ENCODE measurements at regions not wholly inside any gene's neighbourhood (a gene's known extent, or its start where the extent isn't known, plus 50 kb on each side); places are given as distances from the start of the nearest gene placed in this dataset.

GRCh38 chr6:165747963-165748362, 84.9 kb upstream of the PDE10A start:
- Histone ChIP-seq H4K20me1 (no peaks in the 10 kb centered on the region), H3K4me3 (no peak overlapping the region), H3K4me2 (no peak overlapping the region), H3K9ac (no peak overlapping the region), H3K27ac (no peak overlapping the region), H3K9me3 (replicated peaks in 1 of 11) (no peaks in the 10 kb centered on the region), H3K36me3 (no peaks in the 10 kb centered on the region), H3K27me3 (no peaks in the 10 kb centered on the region), H3K4me1 (peaks cover 0 to 6% (median 0%) of the 10 kb centered on the region in 10 experiments; a peak in 1 of 20 replicates)
- no peak for TF ChIP-seq Cebpa-rat (IDR thresholded peaks at IDR 0.05)

- H3K4me1 ChIP-seq = peaks cover 0 to 6% (median 0%) of the 10 kb centered on the region in 10 experiments; a peak in 1 of 20 replicates
- H4K20me1 ChIP-seq = no peaks in the 10 kb centered on the region
- H3K36me3 ChIP-seq = no peaks in the 10 kb centered on the region
- H3K4me2 ChIP-seq = no peak overlapping the region
- no peak for TF ChIP-seq Cebpa-rat (IDR thresholded peaks at IDR 0.05)
- no peaks in the 10 kb centered on the region for H3K27me3 ChIP-seq
- H3K9me3 ChIP-seq (replicated peaks in 1 of 11) = no peaks in the 10 kb centered on the region
- H3K9ac ChIP-seq = no peak overlapping the region
- H3K27ac ChIP-seq = no peak overlapping the region
- H3K4me3 ChIP-seq = no peak overlapping the region
Measured at GRCh38 chr6:165746331-165746730, 83.3 kb upstream of the PDE10A start.

GRCh38 chr6:165745492-165745891, 82.5 kb upstream of the PDE10A start:
- Histone ChIP-seq H3K9ac (no peak overlapping the region), H4K20me1 (no peaks in the 10 kb centered on the region), H3K27ac (no peak overlapping the region), H3K4me1 (peaks cover 0 to 6% (median 0%) of the 10 kb centered on the region in 10 experiments; a peak in 1 of 20 replicates), H3K9me3 (replicated peaks in 1 of 11) (no peaks in the 10 kb centered on the region), H3K36me3 (no peaks in the 10 kb centered on the region), H3K27me3 (no peaks in the 10 kb centered on the region), H3K4me3 (no peak overlapping the region), H3K4me2 (no peak overlapping the region)
- TF ChIP-seq Cebpa-rat (IDR thresholded peaks at IDR 0.05) = no peak

- H3K9me3 ChIP-seq (replicated peaks in 1 of 11) = no peaks in the 10 kb centered on the region
- H3K27me3 ChIP-seq = no peaks in the 10 kb centered on the region
- H3K4me1 ChIP-seq = peaks cover 0 to 6% (median 0%) of the 10 kb centered on the region in 10 experiments; a peak in 1 of 20 replicates
- no peak overlapping the region for H3K4me3 ChIP-seq
- no peak overlapping the region for H3K27ac ChIP-seq
- H3K9ac ChIP-seq = no peak overlapping the region
- no peak for TF ChIP-seq Cebpa-rat (IDR thresholded peaks at IDR 0.05)
- H3K36me3 ChIP-seq = no peaks in the 10 kb centered on the region
- no peak overlapping the region for H3K4me2 ChIP-seq
- H4K20me1 ChIP-seq = no peaks in the 10 kb centered on the region
Measured at GRCh38 chr6:165744555-165745228, 81.7 kb upstream of the PDE10A start.

GRCh38 chr6:165743366-165743898, 80.4 kb upstream of the PDE10A start:
- peaks cover 0 to 6% (median 0%) of the 10 kb centered on the region in 10 experiments; a peak in 1 of 20 replicates for H3K4me1 ChIP-seq

GRCh38 chr6:165742047-165742446, 79.0 kb upstream of the PDE10A start:
- Histone ChIP-seq H3K27ac (no peak overlapping the region), H3K4me2 (no peak overlapping the region), H3K9ac (no peak overlapping the region), H3K27me3 (no peaks in the 10 kb centered on the region), H3K9me3 (replicated peaks in 1 of 11) (peaks cover 0 to 13% (median 7%) of the 10 kb centered on the region in 11 experiments; a peak in 11 of 22 replicates), H3K36me3 (no peaks in the 10 kb centered on the region), H3K4me1 (peaks cover 0 to 6% (median 0%) of the 10 kb centered on the region in 10 experiments; a peak in 1 of 20 replicates), H4K20me1 (no peaks in the 10 kb centered on the region), H3K4me3 (no peak overlapping the region)
- no peak for TF ChIP-seq Cebpa-rat (IDR thresholded peaks at IDR 0.05)

More at GRCh38 chr6:165743366-165743898, 80.4 kb upstream of the PDE10A start:
- Histone ChIP-seq H3K9me3 (replicated peaks in 1 of 11) (peaks cover 0 to 6% (median 0%) of the 10 kb centered on the region in 11 experiments; a peak in 1 of 22 replicates), H3K4me3 (no peak overlapping the region), H3K27me3 (no peaks in the 10 kb centered on the region), H3K9ac (no peak overlapping the region), H3K4me2 (no peak overlapping the region), H3K27ac (no peak overlapping the region), H3K36me3 (no peaks in the 10 kb centered on the region), H4K20me1 (no peaks in the 10 kb centered on the region)
- no peak for TF ChIP-seq Cebpa-rat (IDR thresholded peaks at IDR 0.05)

GRCh38 chr6:165737396-165737795, 74.4 kb upstream of the PDE10A start:
- H3K4me3 ChIP-seq = no peak overlapping the region
- H3K4me2 ChIP-seq = no peak overlapping the region
- no peaks in the 10 kb centered on the region for H3K4me1 ChIP-seq
- H3K27me3 ChIP-seq = no peaks in the 10 kb centered on the region
- H3K9me3 ChIP-seq (replicated peaks in 1 of 11) = peaks cover 0 to 13% (median 7%) of the 10 kb centered on the region in 11 experiments; a peak in 11 of 22 replicates
- H3K9ac ChIP-seq = no peak overlapping the region
- no peak for TF ChIP-seq Cebpa-rat (IDR thresholded peaks at IDR 0.05)
- no peaks in the 10 kb centered on the region for H4K20me1 ChIP-seq
- H3K27ac ChIP-seq = no peak overlapping the region
- no peaks in the 10 kb centered on the region for H3K36me3 ChIP-seq

- Histone ChIP-seq H3K4me2 (no peak overlapping the region), H3K9me3 (replicated peaks in 1 of 11) (peaks cover 0 to 13% (median 7%) of the 10 kb centered on the region in 11 experiments; a peak in 11 of 22 replicates), H3K4me1 (no peaks in the 10 kb centered on the region), H3K27me3 (no peaks in the 10 kb centered on the region), H3K9ac (no peak overlapping the region), H3K4me3 (no peak overlapping the region), H3K27ac (no peak overlapping the region), H3K36me3 (no peaks in the 10 kb centered on the region), H4K20me1 (no peaks in the 10 kb centered on the region)
- no peak for TF ChIP-seq Cebpa-rat (IDR thresholded peaks at IDR 0.05)
Measured at GRCh38 chr6:165735065-165735464, 72.0 kb upstream of the PDE10A start.

GRCh38 chr6:165733489-165733791, 70.4 kb upstream of the PDE10A start:
- no peaks in the 10 kb centered on the region for H3K4me1 ChIP-seq
- TF ChIP-seq Cebpa-rat (IDR thresholded peaks at IDR 0.05) = no peak
- no peaks in the 10 kb centered on the region for H3K36me3 ChIP-seq

More at GRCh38 chr6:165733489-165733791, 70.4 kb upstream of the PDE10A start:
- no peaks in the 10 kb centered on the region for H4K20me1 ChIP-seq
- H3K27me3 ChIP-seq = no peaks in the 10 kb centered on the region
- no peak overlapping the region for H3K4me2 ChIP-seq
- H3K4me3 ChIP-seq = no peak overlapping the region
- peaks cover 0 to 9% (median 7%) of the 10 kb centered on the region in 11 experiments; a peak in 10 of 22 replicates for H3K9me3 ChIP-seq (replicated peaks in 1 of 11)
- no peak overlapping the region for H3K9ac ChIP-seq
- H3K27ac ChIP-seq = no peak overlapping the region

All from BLaER1 treated with 17β-estradiol and CSF1 and Interleukin-3, amounts not matched to agents 10 nM and 100 nM (cell line).